ENCODE measurements at regions not wholly inside any gene's neighbourhood (a gene's known extent, or its start where the extent isn't known, plus 50 kb on each side); places are given as distances from the start of the nearest gene placed in this dataset.

DNA sequence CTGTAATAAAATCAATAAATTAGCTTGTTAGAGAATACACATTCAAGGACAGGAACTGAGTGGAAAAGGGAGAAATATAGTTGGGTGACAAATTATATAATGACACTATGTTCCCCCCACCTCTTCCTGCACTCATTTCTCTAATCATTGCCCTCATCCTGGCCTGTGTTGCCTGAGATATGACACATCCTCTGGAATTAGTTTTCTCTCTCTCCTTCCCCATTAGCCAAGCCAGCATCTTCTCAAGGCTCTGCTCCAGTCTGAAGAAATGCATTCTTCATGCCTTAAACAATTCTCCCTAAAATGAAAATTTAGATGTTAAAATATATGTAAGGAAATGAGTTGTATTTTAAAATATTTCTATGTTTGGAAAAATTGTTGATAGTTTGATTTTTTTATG, 280.3 kb downstream of the POU4F1 start:
- TF ChIP-seq EZH2 (IDR thresholded peaks at IDR 0.05; ENCODE audit: insufficient read depth, poor library complexity, severe bottlenecking) = no peak
- no peak for TF ChIP-seq EZH2phosphoT487 (IDR thresholded peaks at IDR 0.05; ENCODE audit: insufficient read depth, low read depth)

Data from GM23248 (cell line).